GM12865 (cell line): ENCODE measurements at regions not wholly inside any gene's neighbourhood (a gene's known extent, or its start where the extent isn't known, plus 50 kb on each side); places are given as distances from the start of the nearest gene placed in this dataset.
A peak's percentile ranks its signal among the peaks of the same experiment; 100 is the strongest.

Source experiments
- DNase-seq: peaks from one replicate; pipeline ENCODE4 v3.0.0; 2010; ENCODE audit warnings: low read depth
- H3K4me3 ChIP-seq: 2 replicates; pipeline ENCODE4 v1.5.1; 2011; ENCODE audit warnings: mild to moderate bottlenecking, low read depth, low read length, control low read depth
- TF ChIP-seq, protein P1 (sequence below): IDR thresholded peaks from 2 replicates; pipeline ENCODE4 v1.5.1; 2011; ENCODE audit warnings: low read length, control low read depth, low read depth, inconsistent platforms; ENCODE audit not compliant: insufficient read depth; ENCODE audit errors: missing control alignments

DNA sequence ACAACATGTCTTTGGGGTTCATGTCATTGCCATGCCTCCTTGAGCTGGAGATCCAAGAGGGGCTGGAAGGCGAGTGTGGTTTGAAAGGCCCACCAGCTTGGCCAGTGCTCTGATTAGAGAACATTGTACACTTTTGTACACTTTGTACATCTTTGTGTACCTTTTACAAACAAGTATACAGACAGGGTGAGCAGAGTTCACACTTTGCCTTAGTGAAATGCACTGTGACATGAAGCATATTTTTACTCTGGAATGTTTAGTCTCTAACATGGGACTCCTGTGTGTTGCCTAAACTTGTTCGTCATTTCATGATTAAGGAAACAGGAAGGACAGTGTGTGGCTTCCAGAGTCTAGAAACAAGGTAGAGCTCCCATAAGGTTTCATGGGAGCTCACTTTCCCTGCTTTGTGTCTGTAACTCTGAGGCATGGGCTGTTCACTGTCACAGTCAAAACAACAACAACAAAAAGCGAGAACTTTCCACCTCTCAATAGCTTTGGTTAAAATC, 225.8 kb upstream of the SOX4 start:
- DNase-seq, result no peak
- H3K4me3 ChIP-seq, result no peak overlapping the region
- TF ChIP-seq, protein P1, sequence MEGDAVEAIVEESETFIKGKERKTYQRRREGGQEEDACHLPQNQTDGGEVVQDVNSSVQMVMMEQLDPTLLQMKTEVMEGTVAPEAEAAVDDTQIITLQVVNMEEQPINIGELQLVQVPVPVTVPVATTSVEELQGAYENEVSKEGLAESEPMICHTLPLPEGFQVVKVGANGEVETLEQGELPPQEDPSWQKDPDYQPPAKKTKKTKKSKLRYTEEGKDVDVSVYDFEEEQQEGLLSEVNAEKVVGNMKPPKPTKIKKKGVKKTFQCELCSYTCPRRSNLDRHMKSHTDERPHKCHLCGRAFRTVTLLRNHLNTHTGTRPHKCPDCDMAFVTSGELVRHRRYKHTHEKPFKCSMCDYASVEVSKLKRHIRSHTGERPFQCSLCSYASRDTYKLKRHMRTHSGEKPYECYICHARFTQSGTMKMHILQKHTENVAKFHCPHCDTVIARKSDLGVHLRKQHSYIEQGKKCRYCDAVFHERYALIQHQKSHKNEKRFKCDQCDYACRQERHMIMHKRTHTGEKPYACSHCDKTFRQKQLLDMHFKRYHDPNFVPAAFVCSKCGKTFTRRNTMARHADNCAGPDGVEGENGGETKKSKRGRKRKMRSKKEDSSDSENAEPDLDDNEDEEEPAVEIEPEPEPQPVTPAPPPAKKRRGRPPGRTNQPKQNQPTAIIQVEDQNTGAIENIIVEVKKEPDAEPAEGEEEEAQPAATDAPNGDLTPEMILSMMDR, result no peak

DNA sequence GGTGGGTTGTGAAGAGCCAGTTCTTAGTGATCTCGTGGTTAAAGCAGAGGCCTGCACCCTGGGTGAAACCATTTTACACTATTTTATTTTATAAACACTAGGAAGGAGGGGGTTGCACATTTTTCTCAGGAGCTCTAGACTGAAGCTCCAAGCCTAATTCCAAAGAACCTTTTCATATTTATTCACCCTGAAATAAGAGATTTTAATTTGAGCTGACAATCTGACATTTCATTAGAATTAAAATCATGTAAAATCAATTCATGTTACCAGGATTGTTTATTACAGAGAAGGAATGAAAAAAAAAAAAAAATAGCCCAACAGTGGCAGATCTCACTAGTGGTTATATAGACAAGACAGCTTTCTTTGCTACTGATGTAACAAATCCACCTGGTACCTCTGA, 222.5 kb upstream of the SOX4 start:
- DNase-seq, result no peak

DNA sequence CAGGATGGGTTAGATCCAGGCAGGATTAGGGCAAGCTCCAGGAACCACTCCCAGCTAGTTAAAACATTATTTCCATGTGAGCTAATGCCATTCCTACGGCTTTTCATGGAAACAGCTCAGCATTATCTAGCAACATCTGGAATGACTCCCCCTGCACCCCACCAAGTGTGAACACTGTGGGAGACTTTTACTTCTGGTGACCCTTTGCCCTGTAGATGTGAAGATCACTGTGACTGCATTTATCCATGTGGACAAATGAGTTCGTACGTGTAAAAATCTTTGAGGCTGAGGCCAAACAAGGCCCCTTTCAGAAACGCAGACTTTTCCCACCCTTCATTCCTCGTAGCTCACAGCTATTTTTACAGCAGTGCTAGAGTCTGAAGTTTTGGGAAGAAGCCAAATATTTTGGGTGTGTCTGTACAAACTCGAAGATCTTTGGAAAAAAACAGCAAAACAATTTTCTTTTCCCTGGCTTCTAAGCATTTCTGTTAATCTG, 221.8 kb upstream of the SOX4 start:
- TF ChIP-seq, protein P1, result no peak
- no peak for DNase-seq
- H3K4me3 ChIP-seq, result no peak overlapping the region

More for the DNA sequence above, 222.5 kb upstream of the SOX4 start:
- TF ChIP-seq, protein P1, result no peak
- H3K4me3 ChIP-seq, result no peak overlapping the region

DNA sequence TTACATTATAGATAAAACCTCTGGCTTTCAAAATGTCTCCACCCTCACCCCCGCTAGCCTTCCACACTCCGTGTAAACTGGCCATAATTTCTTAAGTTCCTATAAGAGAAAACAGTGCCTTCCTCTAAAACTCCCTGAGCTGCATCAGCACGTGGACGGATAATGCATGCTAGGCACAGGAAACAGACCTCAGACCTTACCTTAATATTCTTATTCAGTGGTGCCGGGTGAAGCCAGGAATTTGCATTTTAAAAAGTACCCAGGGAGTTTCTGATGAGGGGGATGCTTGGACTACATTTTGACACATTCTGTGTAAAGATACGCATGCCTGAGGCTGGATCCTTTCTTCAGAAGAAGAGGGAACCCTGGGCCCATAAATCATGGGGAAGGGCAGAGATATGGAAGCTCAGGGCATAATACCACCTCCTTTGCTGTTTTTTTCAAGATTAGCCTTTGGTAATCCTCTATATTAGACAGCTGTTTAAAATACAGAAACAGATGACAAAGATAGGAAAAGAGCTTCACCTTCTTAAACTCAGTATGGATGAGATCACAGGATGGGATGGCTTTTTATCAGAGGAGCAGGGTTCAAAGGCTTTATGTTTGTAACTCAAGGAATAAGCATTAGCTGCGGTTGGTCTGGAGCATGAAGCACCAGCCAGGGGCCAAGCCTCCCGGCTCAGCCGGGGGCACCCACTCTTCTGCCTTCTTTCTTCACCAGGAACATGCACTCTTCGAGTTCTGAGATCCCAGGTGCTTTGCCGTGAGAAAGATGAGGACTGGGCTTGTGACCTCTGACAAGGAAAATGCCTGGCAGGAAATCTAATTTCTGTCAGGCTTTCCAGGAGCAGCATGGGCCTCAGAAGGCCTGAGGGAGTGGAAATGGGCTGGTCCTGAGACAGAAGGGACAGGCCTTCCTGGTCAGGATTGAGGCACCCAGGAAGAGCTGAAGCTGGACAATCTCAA, 218.1 kb upstream of the SOX4 start:
- TF ChIP-seq, protein P1, result no peak
- peak; percentile 59 for DNase-seq
- no peak overlapping the region for H3K4me3 ChIP-seq

DNA sequence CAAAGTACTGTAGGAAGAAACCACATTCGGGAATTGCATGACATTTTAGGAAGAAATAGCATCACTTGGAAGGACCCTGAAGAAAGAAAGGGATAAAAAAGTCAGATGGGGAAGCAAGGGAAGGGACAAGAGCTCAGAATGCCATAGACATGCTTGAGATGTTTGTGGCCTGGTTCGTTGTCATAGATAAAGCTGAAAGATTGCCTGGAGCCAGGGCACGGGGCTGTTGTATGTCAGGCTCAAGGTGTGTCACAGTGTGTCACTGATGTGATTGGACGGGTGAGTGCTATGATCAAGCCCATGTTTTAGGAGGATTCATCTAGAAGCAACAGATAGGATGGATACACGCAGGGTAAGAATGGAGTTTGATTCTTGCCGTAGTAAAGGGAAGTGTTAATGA, 216.2 kb upstream of the SOX4 start:
- no peak for DNase-seq
- no peak overlapping the region for H3K4me3 ChIP-seq
- TF ChIP-seq, protein P1, result no peak

DNA sequence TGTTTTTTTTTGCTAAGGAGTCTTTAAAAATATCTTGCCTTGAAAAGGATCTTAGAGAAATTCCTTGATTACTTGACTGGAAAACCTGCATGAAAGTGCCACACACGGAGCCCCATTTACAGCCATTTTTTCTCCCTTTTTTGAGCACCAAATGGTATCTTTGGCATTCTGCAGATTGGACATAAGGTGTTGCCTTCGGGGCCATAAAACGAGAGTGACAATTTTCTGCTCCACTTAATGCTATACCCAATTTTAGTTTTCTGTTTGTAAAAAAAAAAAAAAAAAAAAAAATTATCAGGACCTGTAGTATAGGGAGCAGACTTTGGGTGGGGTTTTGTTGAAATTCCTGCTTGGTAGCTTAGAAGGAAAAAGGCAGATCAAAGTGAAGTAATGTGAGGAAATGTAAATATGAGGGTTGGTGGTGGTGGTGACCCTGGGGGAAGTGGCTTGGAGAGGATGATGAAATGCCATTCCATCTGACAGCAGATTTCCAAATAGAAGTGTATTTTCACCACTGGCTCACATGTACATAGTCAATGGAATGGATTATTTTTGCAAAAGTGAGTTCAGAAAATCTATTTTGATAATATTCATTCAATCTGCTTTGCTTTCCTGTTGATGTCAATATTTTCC, 212.1 kb upstream of the SOX4 start:
- DNase-seq, result no peak
- no peak overlapping the region for H3K4me3 ChIP-seq
- TF ChIP-seq, protein P1, result no peak
